GM12878 (cell line): ENCODE measurements at regions not wholly inside any gene's neighbourhood (a gene's known extent, or its start where the extent isn't known, plus 50 kb on each side); places are given as distances from the start of the nearest gene placed in this dataset.

Source experiments
- EP300 ChIP-seq, 2 experiments: fragments of 150-350 bp in 1 of 2; IDR thresholded peaks; 2 replicates each; pipeline ENCODE4 v1.6.1; 2011 to 2012; ENCODE audit warnings: low read depth in 2 of 2, low read length in 2 of 2, borderline replicate concordance in 1 of 2, improper control_type of control experiment in 1 of 2, inconsistent platforms in 1 of 2; ENCODE audit not compliant: control insufficient read depth in 1 of 2
- EZH2 ChIP-seq: IDR thresholded peaks from 2 replicates; pipeline ENCODE4 v1.6.1; 2012; ENCODE audit warnings: low read depth, mild to moderate bottlenecking, control low read depth, inconsistent platforms, low read length, borderline replicate concordance; ENCODE audit not compliant: control insufficient read depth
- HCFC1 ChIP-seq: fragments of 150-350 bp; IDR thresholded peaks from 2 replicates; pipeline ENCODE4 v1.6.1; 2014; ENCODE audit warnings: low read length
- JUNB ChIP-seq: IDR thresholded peaks from 2 replicates; pipeline ENCODE4 v1.6.1; 2016; ENCODE audit warnings: antibody characterized with exemption, mild to moderate bottlenecking
- POU2F2 ChIP-seq: IDR thresholded peaks from 3 replicates; pipeline ENCODE4 v1.6.1; 2011; ENCODE audit warnings: low read depth, mild to moderate bottlenecking, low read length, borderline replicate concordance
- RFX5 ChIP-seq: IDR thresholded peaks from 2 replicates; pipeline ENCODE4 v1.6.1; 2011; ENCODE audit warnings: low read depth, low read length, improper control_type of control experiment
- SPI1 ChIP-seq: IDR thresholded peaks from 2 replicates; pipeline ENCODE4 v1.6.1; 2011; ENCODE audit warnings: low read depth, mild to moderate bottlenecking, low read length, moderate library complexity, borderline replicate concordance; ENCODE audit not compliant: insufficient read depth
- SUZ12 ChIP-seq: fragments of 200-600 bp; sonication (generic); IDR thresholded peaks from one replicate; pipeline ENCODE4 v1.6.1; 2018; ENCODE audit warnings: antibody characterized with exemption, mild to moderate bottlenecking; ENCODE audit not compliant: unreplicated experiment
- YY1 ChIP-seq: IDR thresholded peaks from 2 replicates; pipeline ENCODE4 v1.6.1; 2011; ENCODE audit warnings: low read depth, mild to moderate bottlenecking, low read length
- TF ChIP-seq, protein P1 (sequence below), 3 experiments: IDR thresholded peaks in 2 of 3; conservative IDR thresholded peaks in 1 of 3; 2 replicates each; pipeline ENCODE4 v1.5.1; 2011; ENCODE audit warnings: low read depth in 3 of 3, low read length in 3 of 3, mild to moderate bottlenecking in 3 of 3, control low read depth in 2 of 3, moderate library complexity in 2 of 3, inconsistent platforms in 1 of 3, mixed read lengths in 1 of 3; ENCODE audit not compliant: control insufficient read depth in 2 of 3, insufficient read depth in 1 of 3; ENCODE audit errors: extremely low read depth in 1 of 3
- TF ChIP-seq, protein P2 (sequence below): fragments of 450-650 bp; IDR thresholded peaks from 2 replicates; pipeline ENCODE4 v1.6.1; 2017; ENCODE audit warnings: mild to moderate bottlenecking
- TF ChIP-seq, protein P3 (sequence below): IDR thresholded peaks from 2 replicates; pipeline ENCODE4 v1.6.1; 2011; ENCODE audit warnings: borderline replicate concordance, low read depth, mild to moderate bottlenecking, moderate library complexity, mixed read lengths, low read length; ENCODE audit not compliant: insufficient read depth; ENCODE audit errors: extremely low read length

DNA sequence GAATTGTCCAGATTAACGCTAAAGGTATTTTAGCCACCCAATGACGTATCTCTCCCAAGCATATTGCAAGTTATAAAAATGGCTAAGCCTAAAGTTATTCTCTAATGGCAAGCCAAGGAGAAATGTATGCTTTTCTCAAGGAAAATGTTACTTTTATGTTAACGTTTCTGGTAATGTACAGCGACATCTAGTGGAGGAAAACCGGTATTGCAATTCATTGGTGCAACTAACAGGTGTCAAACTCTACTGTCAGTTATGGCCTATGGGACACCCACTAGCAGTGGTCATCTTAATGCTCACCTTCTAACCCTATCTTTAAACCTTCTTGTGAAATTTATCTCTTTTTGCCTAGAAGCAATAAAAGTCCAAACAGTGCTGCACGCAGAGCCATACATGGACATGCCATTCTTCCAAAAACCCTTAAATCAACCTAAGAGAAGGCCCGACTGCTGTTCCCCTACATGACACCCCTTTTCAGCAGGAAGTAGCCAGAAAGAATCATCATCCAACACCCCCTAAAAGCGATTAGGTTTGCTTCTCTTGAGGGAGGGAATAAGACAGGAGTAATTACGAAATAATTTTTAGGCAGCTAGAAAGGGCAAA lies 68.7 kb upstream of the LRIF1 start:
- TF ChIP-seq EZH2 = no peak
- no peak for TF ChIP-seq POU2F2
- no peak for TF ChIP-seq YY1
- TF ChIP-seq, protein P1, sequence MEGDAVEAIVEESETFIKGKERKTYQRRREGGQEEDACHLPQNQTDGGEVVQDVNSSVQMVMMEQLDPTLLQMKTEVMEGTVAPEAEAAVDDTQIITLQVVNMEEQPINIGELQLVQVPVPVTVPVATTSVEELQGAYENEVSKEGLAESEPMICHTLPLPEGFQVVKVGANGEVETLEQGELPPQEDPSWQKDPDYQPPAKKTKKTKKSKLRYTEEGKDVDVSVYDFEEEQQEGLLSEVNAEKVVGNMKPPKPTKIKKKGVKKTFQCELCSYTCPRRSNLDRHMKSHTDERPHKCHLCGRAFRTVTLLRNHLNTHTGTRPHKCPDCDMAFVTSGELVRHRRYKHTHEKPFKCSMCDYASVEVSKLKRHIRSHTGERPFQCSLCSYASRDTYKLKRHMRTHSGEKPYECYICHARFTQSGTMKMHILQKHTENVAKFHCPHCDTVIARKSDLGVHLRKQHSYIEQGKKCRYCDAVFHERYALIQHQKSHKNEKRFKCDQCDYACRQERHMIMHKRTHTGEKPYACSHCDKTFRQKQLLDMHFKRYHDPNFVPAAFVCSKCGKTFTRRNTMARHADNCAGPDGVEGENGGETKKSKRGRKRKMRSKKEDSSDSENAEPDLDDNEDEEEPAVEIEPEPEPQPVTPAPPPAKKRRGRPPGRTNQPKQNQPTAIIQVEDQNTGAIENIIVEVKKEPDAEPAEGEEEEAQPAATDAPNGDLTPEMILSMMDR (IDR thresholded peaks at IDR 0.05 in 2 of 3, conservative IDR thresholded peaks at IDR 0.05 in 1 of 3; ENCODE audit: control insufficient read depth in 2 of 3, extremely low read depth in 1 of 3, insufficient read depth in 1 of 3, low read depth in 3 of 3, low read length in 3 of 3) = peak; percentile 55 to 84 (median 70)
- no peak for TF ChIP-seq SPI1
- no peak for TF ChIP-seq HCFC1
- TF ChIP-seq EP300 (IDR thresholded peaks at IDR 0.05; ENCODE audit: borderline replicate concordance in 1 of 2, control insufficient read depth in 1 of 2, low read depth in 2 of 2, low read length in 2 of 2) = no peak
- TF ChIP-seq, protein P2, sequence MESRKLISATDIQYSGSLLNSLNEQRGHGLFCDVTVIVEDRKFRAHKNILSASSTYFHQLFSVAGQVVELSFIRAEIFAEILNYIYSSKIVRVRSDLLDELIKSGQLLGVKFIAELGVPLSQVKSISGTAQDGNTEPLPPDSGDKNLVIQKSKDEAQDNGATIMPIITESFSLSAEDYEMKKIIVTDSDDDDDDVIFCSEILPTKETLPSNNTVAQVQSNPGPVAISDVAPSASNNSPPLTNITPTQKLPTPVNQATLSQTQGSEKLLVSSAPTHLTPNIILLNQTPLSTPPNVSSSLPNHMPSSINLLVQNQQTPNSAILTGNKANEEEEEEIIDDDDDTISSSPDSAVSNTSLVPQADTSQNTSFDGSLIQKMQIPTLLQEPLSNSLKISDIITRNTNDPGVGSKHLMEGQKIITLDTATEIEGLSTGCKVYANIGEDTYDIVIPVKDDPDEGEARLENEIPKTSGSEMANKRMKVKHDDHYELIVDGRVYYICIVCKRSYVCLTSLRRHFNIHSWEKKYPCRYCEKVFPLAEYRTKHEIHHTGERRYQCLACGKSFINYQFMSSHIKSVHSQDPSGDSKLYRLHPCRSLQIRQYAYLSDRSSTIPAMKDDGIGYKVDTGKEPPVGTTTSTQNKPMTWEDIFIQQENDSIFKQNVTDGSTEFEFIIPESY = no peak
- TF ChIP-seq, protein P3, sequence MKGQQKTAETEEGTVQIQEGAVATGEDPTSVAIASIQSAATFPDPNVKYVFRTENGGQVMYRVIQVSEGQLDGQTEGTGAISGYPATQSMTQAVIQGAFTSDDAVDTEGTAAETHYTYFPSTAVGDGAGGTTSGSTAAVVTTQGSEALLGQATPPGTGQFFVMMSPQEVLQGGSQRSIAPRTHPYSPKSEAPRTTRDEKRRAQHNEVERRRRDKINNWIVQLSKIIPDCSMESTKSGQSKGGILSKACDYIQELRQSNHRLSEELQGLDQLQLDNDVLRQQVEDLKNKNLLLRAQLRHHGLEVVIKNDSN = no peak
- no peak for TF ChIP-seq SUZ12
- TF ChIP-seq JUNB = no peak
- TF ChIP-seq RFX5 = no peak
